ENCODE measurements at regions not wholly inside any gene's neighbourhood (a gene's known extent, or its start where the extent isn't known, plus 50 kb on each side); places are given as distances from the start of the nearest gene placed in this dataset.

- DNase-seq, result no peak
Measured at GRCh38 chr12:118611295-118611694, 234.9 kb downstream of the SUDS3 start.

- DNase-seq, result no peak
Measured at GRCh38 chr12:118611770-118612169, 235.4 kb downstream of the SUDS3 start.

GRCh38 chr12:118617611-118618450 is 241.5 kb downstream of the SUDS3 start:
- no peak for DNase-seq

- no peak for DNase-seq
Measured at GRCh38 chr12:118618695-118619094, 242.3 kb downstream of the SUDS3 start.

- no peak for DNase-seq
Measured at GRCh38 chr12:118625050-118625675, 248.8 kb downstream of the SUDS3 start.

GRCh38 chr12:118633071-118633470 is 256.7 kb downstream of the SUDS3 start:
- no peak for DNase-seq

GRCh38 chr12:118635276-118635675 is 258.9 kb downstream of the SUDS3 start:
- DNase-seq, result no peak

GRCh38 chr12:118637767-118638370 is 261.5 kb downstream of the SUDS3 start:
- no peak for DNase-seq

- no peak for DNase-seq
Measured at GRCh38 chr12:118641249-118641648, 264.9 kb downstream of the SUDS3 start.

- DNase-seq, result no peak
Measured at GRCh38 chr12:118645219-118645618, 268.9 kb downstream of the SUDS3 start.

- DNase-seq, result no peak
Measured at GRCh38 chr12:118649765-118650585, 273.6 kb downstream of the SUDS3 start.

- no peak for DNase-seq
Measured at GRCh38 chr12:118650586-118650960, 274.2 kb downstream of the SUDS3 start.

GRCh38 chr12:118651487-118651886 is 275.1 kb downstream of the SUDS3 start:
- no peak for DNase-seq

- DNase-seq, result no peak
Measured at GRCh38 chr12:118655588-118655987, 279.2 kb downstream of the SUDS3 start.

- no peak for DNase-seq
Measured at GRCh38 chr12:118680356-118680963, 300.9 kb upstream of the SRRM4 start.

GRCh38 chr12:118682656-118683055 is 298.7 kb upstream of the SRRM4 start:
- DNase-seq, result no peak

GRCh38 chr12:118685983-118686607 is 295.2 kb upstream of the SRRM4 start:
- DNase-seq, result no peak

GRCh38 chr12:118689793-118690192 is 291.5 kb upstream of the SRRM4 start:
- DNase-seq, result peak; percentile 45

GRCh38 chr12:118690506-118690905 is 290.8 kb upstream of the SRRM4 start:
- DNase-seq, result no peak

GRCh38 chr12:118694128-118694775 is 287.1 kb upstream of the SRRM4 start:
- peak; percentile 11 for DNase-seq

GRCh38 chr12:118704527-118705241 is 276.7 kb upstream of the SRRM4 start:
- DNase-seq, result no peak
